COLO668 (cell line): ENCODE measurements at regions not wholly inside any gene's neighbourhood (a gene's known extent, or its start where the extent isn't known, plus 50 kb on each side); places are given as distances from the start of the nearest gene placed in this dataset.

Experiments
- DNase-seq: peaks from one replicate; lab custom pipeline; 2025; ENCODE audit not compliant: unreplicated experiment; lab: John Stamatoyannopoulos, UW

DNA sequence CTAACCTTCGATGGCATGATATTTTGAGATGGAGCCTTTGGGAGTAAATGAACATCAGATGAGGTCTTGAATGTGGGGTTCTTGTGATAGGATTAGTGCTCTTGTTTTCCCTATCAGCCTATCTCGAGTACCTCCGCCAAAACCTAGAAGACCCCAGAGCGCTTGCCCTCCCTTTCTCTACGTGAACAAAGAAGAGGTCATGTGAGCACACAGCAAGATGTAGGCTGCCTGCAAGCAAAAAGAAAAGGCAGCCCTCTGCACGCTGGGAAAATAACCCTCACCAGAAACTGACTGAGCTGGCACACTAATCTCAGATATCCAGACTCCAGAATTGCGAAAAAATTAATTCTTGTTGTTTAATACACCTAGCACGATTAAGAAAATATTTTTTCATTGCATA, 799.8 kb upstream of the SLC10A2 start:
- no peak for DNase-seq

DNA sequence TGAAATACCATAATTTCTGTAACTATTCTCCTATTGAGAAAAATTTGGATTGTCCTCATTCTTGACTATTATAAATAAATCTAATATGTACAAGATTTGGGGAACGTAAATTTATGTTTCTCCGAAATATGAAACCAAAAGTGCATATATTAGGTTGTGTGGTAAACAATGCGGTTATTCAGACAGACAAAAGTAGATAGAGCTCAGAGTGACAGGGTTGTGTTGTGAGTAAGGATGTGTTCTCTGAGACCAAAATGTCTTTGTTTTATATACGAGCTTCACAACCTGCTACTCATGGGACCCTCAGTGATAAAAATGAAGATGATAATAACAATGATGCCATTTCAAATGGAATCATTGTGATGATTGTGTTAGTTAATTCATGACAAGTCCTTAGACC, 796.3 kb upstream of the SLC10A2 start:
- no peak for DNase-seq

DNA sequence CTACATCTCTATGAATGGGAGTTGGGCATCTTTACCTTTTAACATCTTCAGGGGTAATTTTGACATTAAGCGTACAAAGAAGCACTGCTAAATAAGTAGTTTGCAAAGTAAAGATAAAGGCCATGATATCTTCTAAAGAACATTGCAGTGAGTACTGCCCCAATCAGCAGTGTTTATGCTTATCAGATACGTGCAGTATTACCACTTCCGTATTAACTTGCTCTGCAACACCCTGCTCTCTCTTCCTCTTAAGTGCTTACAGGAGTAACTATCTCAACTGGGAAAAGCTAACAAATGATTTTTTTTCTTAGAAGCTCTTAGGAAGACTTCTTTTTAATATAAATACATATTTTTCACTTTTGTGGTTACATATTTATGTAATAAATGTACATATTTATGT, 793.7 kb upstream of the SLC10A2 start:
- DNase-seq: no peak

DNA sequence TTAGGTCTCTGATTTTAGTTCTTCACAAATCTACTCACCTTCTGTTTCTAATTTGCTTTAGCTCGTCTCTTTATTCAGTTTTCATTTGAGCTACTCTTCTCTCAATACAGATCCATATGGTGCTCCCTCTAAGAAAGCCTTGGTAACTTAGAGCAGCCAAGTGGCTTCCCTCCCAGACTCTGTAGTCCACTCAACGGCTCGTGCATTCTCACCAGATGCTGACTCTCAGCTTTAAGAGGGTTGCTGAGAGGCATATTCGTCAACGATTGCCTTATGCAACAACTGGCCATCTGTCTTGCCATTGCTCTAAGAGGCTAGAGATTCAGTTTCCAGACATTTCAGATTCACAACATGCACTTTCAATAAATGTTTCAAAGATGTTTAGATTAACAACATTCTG, 785.8 kb upstream of the SLC10A2 start:
- DNase-seq: no peak

DNA sequence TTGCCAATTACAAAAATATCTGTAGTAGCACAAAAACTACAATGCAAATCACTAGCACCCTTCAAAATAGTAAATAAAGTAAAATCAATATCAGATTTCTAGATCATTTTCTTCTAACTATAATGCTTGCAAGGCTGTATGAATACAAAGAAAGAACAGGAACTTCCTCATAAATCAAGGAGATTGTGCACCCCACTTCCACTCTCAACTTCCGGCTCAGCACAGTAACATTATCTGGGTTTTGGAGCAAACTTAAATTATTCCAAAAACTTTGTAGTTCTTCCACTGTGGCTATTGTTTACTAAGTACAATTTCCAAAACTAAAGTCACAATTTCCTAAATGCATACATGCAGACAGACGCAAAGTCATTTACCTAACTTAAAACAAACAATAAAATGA, 778.3 kb upstream of the SLC10A2 start:
- no peak for DNase-seq

DNA sequence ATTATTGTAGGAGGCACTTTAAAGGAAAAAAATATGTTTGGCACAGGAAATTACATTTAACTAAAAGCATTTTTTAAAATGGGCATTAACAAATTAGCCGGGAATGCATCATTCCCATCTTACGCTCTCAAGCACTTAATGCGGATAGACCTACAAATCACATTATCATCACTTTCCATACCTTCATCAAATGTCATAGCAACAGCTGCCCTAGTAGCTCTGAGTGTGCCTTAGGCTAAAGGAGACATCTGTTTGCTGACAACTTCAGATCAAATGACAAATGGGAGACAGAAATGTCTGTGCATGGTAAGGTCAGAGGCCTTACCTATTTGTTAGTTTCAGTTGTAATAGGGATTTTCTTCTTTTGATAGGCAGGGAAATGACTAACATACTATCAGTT, 773.2 kb upstream of the SLC10A2 start:
- DNase-seq: peak; percentile 38

DNA sequence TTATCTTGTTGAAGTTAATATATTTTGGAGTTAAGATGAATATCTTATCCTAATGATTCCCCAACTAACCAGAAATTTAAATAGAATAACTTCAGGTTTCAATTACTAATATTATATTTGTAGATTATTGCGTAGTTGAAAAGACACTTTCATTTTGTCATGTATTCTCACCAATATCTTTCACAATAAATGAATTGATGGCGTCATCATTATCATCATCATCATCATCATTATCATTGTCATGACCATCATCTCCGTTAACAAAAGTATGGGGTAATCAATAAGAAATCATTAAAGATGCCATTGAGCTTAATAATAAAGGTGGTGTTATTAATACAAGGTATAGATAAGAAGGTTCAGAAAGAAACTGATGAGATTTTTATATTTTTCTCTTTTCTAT, 768.8 kb upstream of the SLC10A2 start:
- no peak for DNase-seq

DNA sequence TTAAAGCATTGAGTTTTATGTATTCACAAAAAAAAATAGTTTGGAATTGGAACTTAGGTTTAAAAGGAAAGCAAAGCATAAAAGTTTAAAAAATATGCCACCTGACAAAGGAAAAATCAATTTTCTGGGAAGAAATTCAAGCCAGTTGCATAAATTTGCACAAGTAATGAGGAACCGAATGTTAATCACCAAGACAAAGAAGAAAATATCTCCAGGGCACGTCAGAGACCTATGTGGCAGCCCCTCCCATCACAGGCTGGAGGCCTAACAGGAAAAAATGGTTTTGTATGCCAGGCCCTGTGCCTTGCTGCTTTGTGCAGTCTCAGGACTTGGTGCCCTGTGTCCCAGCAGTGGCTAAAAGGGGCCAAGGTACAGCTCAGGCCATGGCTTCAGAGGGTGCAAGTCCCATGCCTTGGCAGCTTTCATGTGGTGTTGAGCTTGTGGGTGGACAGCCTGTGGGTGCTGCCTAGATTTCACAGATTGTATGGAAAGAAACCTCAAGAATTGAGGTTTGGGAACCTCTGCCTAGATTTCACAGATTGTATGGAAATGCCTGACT, 767.2 kb upstream of the SLC10A2 start:
- DNase-seq: no peak

DNA sequence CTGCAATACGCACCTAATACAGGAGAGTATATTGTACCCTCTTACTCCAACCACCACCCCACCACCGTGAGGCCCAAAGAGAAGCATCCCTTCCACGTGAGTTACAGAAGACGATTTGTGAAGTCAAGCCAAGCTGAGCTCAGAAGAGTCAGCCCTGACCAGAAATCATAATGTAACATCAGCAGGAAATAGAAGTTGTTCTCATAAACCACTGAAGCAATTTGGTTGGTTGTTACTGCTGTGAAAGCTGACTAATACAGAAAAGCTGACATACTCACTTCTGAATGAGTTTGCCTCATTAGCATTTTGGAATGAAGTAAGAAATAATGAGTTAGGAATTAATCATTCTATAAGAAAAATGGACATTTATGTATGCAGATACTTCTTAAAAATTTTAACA, 749.4 kb upstream of the SLC10A2 start:
- DNase-seq: no peak

DNA sequence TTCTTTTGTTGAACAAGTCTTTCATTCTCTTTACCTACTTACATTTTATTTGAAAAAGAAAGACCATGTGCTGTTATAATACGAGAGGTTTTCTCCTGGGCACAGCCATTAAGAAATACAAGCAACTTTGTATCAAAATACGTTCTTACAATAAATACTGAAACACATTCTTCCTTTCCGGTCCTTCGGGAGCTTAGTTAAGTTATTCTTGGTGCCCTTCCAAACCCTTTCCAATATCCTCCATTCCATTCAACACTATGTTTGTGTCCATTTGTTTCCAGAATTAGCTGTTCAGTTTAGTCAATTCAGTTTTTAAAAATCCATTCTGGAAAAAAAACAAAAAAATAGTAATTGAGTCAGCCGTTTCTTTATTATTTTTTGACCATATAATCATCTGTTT, 746.8 kb upstream of the SLC10A2 start:
- no peak for DNase-seq

DNA sequence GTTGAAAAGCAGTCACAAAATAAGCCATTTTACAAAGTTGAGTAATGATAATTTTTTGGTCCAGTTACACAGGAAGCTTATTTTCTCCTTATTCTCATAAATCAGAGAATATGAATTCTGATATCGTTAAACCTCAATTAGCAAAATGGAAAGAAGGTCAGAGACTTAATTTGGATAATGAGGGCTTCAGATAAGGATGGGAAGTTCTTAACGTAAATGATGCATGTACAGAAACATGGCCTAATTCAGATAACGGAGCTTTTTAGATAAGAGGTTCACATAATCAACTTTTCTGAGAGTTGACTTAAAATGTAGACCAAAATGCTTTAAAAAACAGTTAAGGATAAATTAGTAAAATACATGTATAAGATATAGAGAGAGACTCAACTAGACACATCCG, 746.3 kb upstream of the SLC10A2 start:
- DNase-seq: no peak

DNA sequence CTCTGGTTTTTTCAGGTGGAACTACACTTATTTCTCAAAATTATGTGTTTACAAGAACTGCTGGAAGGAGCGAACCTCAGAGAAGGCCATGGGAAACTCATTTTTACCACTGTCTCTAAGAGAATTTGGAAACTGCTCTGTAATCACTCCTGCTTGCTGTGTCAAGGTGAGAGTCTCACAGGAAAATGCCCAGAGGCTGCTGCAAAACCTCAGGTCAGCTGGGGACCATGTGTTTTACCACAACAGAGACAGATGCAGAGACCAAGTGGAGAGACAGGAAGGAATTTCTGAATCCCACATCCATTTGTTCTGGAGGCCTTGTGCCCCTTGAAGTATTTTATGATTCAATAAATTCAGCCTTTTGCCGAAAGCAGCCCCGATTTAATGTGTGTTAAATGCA, 743.8 kb upstream of the SLC10A2 start:
- DNase-seq: no peak

DNA sequence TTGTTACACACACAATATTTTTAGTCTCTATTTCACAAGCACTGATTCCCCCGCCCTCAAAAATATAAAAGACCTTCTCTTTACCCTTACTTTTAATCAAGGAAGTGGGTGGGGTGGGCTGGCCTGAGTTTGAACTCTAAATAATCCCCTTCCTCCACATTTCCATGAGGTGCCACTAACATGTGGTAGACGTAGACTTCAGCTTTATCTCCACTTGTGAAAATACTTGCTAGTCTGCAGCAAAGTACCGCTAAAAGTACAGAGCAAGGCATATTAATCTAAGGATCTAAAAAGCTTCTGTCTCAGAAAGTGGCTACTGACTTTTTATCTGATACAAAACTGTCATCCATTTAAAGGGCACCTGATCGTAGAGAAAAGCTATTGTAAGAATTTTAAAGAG, 739.6 kb upstream of the SLC10A2 start:
- DNase-seq: no peak

DNA sequence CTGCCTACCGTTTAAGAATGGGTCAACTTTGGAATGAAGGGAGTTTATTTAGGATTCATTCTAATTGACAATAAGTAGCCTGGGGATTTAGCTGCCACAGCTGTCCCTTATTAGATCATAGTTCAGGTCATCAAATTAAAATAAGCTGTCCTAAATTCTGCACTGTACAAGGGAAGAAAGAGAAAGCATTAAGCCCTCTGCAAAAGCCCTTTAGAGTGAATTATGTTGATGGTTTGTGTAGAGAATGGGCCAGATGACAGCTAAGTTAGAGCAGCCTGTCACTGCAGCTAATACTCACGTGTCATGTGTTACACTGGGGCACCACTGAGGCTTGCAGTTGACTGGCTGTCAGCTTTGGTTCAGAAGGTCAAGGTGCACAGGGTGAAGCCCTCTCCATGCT, 737.1 kb upstream of the SLC10A2 start:
- no peak for DNase-seq

DNA sequence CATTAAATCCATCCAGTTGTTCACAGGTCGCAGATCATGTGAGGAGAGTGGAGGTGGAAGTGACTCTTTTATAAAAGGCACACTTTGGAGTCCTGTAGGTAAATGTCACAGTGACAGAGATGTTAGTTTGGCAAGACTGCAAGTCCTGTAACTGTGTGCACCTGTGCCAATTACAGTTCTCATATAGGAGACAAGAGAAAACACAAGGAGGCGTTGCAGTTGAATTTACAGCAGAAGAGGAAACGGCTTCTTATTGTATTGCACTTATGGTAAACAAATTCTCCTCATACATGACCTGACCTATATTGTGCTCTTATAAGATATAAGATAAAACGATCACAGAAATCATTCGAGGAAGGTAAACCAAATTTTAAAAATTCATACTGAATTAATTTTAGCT, 732.8 kb upstream of the SLC10A2 start:
- DNase-seq: no peak

DNA sequence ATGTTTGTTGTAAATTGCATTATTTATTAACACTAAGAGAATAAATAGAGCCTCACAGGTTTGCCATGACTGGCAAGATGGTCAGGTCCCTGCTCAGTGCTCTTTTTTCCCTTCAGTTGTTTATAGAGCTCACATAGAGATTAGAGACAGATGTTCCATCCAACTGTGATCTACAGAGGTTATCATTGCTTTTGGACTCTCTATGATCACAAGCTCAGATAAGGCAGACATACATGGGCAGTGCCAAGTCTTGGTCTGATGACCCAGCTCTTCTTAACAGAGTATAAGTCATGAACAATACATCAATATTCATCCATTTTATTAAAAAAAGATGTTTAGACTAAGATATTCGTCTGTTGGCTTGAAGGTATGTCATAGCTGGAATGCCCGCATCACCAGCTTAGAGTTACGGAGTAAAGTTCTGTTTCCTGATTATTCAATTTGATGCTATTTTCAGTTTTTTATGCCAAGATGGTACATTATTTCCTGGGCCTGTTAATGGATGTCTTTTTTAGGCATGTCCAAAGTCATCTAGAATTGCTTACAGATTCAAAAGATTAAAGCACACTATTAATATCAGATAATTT, 729.8 kb upstream of the SLC10A2 start:
- no peak for DNase-seq

DNA sequence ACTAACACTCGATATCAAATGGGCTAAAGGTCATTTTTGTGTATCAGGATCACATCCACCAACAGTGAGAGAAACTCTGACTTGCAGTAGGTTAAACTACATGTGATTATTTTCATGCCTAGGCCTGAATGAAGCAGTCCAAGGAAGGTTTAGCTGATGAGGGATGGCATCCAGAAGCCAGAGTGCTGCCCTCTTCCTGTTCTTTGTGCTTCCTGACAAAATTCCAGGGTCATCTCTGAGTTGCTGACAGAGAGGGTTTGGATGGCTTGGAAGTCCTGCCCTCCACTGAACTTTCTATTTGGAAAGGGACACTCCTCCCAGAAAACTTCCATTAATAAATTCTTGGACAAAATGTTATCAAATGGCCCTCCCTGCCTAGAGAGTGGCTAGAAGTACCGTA, 728.3 kb upstream of the SLC10A2 start:
- DNase-seq: no peak

DNA sequence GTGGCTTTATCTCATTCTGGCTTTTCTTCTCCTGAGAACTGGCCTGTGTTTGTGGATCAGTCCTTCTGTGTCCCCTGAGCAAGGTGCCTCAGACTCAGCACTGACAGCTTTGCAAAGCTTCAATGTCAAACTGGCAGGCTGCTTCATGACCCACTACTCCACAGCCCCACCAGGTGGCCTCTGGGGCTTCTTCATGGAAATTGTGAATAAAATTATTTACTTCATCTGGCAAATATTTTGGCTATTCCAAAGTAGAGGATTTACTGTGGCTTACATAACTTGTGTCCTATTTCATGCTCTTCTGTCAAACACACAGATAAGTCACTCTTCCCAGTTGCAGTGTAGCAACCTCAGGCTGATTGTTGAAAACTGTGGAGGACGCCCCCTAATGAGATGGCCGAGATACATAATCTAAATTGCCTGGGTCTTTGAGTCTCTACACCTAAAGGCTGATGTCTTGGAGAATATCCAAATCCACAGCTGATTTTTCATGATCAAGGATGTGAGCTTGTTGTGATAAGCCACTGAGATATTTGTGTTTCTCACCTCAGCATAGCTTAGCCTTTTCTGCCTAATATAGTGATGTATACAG, 721.9 kb upstream of the SLC10A2 start:
- DNase-seq: peak; percentile 42

DNA sequence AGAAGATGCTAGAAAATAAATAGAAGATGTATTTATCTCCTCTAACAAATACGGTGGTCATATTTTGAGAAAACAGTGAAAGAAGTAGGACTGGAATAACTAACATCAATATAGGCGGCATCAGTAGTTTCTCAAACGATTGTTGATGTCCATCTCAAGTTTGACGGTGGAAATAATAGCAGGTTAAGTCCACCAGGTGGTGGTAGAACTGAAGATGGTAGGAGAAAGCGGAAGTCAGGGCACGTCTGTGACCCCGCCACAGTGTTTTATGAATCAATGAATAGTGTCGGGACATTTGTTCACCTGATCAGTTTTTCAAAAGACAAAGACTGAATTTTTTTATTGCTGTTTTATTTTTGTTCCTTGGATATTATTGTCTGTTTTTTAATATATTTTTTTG, 706.4 kb upstream of the SLC10A2 start:
- DNase-seq: no peak

DNA sequence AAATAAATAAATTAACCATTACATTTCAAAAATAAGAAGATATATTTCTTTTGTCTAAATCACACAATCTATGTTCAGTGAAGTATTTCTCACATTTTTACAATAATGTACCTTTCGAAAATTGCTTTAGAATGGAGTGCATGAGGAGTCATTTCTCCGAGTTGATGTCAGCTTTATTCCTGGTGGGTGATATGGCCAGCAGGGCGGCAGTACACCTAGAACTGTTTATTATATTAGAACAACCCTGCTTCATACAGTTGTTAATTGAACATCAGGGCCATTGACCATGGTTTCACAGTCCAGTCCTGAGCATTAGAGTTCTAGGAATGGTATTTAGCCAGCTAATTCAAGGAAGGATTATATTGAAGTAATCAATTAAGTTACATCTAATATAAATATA, 696.3 kb upstream of the SLC10A2 start:
- no peak for DNase-seq

DNA sequence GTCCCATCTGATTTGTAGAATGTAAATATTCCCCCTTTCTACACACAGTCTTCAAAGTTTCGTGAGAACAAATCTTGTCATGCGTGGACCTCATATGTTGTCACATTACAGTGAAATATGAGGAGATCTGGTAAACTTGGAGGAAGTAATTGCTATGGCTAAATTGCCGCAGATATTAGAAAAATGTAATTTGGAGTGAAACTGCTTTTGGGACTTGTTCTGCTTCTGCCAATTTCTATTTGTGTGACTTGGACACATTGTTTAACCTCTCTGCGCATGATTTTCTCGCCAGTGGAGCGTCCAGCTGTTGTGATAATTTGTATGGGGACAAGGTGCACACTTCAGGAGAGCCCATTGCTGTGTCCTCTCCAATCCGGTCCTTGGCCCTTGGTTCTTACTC, 693.1 kb upstream of the SLC10A2 start:
- DNase-seq: no peak

DNA sequence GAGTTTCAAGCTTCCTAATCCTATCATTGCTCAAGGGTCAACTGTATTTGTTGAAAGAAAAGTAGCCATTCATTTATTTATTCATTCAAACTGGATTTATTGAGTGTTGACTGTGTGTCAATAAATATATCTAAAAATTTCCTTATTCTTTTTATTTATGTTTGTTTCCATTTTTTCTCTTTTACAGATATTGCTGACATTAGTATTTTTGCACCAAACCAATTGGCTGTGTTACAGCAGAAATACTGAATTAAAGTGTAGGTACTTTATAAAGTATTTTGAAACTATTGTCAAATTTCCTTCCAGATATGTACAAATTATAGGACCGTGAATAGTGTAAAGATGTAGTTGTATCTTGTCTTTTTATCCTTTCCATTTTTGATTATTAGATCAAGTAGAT, 692.0 kb upstream of the SLC10A2 start:
- no peak for DNase-seq

DNA sequence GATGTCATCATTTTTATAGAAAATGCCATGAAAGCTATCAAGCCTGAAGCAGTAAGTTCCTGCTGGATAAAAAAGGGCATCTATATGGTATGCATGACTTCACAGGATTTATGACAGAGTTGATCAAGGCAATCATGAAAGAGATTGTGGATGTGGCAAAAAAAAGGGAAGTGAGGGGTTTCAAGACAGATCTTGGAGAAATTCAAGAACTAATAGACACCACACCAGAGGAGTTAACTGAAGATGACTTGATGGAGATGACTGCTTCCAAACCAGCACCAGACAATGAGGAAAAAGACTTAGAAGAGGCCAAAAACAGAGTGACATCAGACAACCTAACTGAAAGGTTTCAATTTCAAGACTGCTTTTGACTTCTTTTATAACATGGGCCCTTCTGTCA, 691.1 kb upstream of the SLC10A2 start:
- DNase-seq: no peak
